GM12878 (cell line): ENCODE measurements at regions not wholly inside any gene's neighbourhood (a gene's known extent, or its start where the extent isn't known, plus 50 kb on each side); places are given as distances from the start of the nearest gene placed in this dataset.

Experiments
- FOS ChIP-seq: IDR thresholded peaks from 3 replicates; pipeline ENCODE4 v1.6.1; 2011; ENCODE audit warnings: borderline replicate concordance; ENCODE audit not compliant: insufficient read length; ENCODE audit errors: extremely low read depth
- JUND ChIP-seq: IDR thresholded peaks from 2 replicates; pipeline ENCODE4 v1.6.1; 2012; ENCODE audit warnings: low read depth, mild to moderate bottlenecking, low read length, improper control_type of control experiment, moderate library complexity
- MAX ChIP-seq: IDR thresholded peaks from 2 replicates; pipeline ENCODE4 v1.6.1; 2012; ENCODE audit warnings: low read depth, low read length, improper control_type of control experiment
- POLR2A ChIP-seq: IDR thresholded peaks from 2 replicates; pipeline ENCODE4 v1.6.1; 2011; ENCODE audit warnings: low read depth, mild to moderate bottlenecking, low read length
- POLR2AphosphoS5 ChIP-seq: IDR thresholded peaks from 2 replicates; pipeline ENCODE4 v1.6.1; 2011; ENCODE audit warnings: mild to moderate bottlenecking, low read length, inconsistent platforms
- PRDM15 ChIP-seq: fragments of 450-650 bp; formaldehyde crosslinking; IDR thresholded peaks from 2 replicates; pipeline ENCODE4 v1.4.0; 2020; ENCODE audit warnings: mild to moderate bottlenecking, moderate library complexity
- SP1 ChIP-seq: IDR thresholded peaks from one replicate; pipeline ENCODE4 v1.6.1; 2011; ENCODE audit warnings: low read depth, low read length
- ZNF384 ChIP-seq: IDR thresholded peaks from 2 replicates; pipeline ENCODE4 v1.6.1; 2012; ENCODE audit warnings: low read depth, mild to moderate bottlenecking, low read length, improper control_type of control experiment, borderline replicate concordance
- TF ChIP-seq, protein P1 (sequence below): IDR thresholded peaks from 2 replicates; pipeline ENCODE4 v1.6.1; 2011; ENCODE audit warnings: low read depth, mild to moderate bottlenecking, low read length, moderate library complexity, borderline replicate concordance; ENCODE audit errors: extremely low read depth
- TF ChIP-seq, protein P2 (sequence below), 3 experiments: IDR thresholded peaks in 2 of 3; conservative IDR thresholded peaks in 1 of 3; 2 replicates each; pipeline ENCODE4 v1.5.1; 2011; ENCODE audit warnings: low read depth in 3 of 3, low read length in 3 of 3, mild to moderate bottlenecking in 3 of 3, control low read depth in 2 of 3, moderate library complexity in 2 of 3, inconsistent platforms in 1 of 3, mixed read lengths in 1 of 3; ENCODE audit not compliant: control insufficient read depth in 2 of 3, insufficient read depth in 1 of 3; ENCODE audit errors: extremely low read depth in 1 of 3

- TF ChIP-seq POLR2A (no peak), POLR2AphosphoS5 (no peak), FOS (no peak), MAX (no peak), SP1 (no peak), ZNF384 (no peak), PRDM15 (CRISPR knock-in tag) (no peak), JUND (no peak)
- TF ChIP-seq, protein P1, sequence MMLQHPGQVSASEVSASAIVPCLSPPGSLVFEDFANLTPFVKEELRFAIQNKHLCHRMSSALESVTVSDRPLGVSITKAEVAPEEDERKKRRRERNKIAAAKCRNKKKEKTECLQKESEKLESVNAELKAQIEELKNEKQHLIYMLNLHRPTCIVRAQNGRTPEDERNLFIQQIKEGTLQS, result no peak
- TF ChIP-seq, protein P2, sequence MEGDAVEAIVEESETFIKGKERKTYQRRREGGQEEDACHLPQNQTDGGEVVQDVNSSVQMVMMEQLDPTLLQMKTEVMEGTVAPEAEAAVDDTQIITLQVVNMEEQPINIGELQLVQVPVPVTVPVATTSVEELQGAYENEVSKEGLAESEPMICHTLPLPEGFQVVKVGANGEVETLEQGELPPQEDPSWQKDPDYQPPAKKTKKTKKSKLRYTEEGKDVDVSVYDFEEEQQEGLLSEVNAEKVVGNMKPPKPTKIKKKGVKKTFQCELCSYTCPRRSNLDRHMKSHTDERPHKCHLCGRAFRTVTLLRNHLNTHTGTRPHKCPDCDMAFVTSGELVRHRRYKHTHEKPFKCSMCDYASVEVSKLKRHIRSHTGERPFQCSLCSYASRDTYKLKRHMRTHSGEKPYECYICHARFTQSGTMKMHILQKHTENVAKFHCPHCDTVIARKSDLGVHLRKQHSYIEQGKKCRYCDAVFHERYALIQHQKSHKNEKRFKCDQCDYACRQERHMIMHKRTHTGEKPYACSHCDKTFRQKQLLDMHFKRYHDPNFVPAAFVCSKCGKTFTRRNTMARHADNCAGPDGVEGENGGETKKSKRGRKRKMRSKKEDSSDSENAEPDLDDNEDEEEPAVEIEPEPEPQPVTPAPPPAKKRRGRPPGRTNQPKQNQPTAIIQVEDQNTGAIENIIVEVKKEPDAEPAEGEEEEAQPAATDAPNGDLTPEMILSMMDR (IDR thresholded peaks at IDR 0.05 in 2 of 3, conservative IDR thresholded peaks at IDR 0.05 in 1 of 3; ENCODE audit: control insufficient read depth in 2 of 3, extremely low read depth in 1 of 3, insufficient read depth in 1 of 3, low read depth in 3 of 3, low read length in 3 of 3), result no peak
Measured at GRCh38 chr2:62398356-62398755, 107.6 kb downstream of the TMEM17 start.
